Muscle of back (tissue), 3 donors: ENCODE measurements at regions not wholly inside any gene's neighbourhood (a gene's known extent, or its start where the extent isn't known, plus 50 kb on each side); places are given as distances from the start of the nearest gene placed in this dataset.
A peak's percentile ranks its signal among the peaks of the same experiment; 100 is the strongest.

Source experiments
- DNase-seq, 3 donors: peaks; one replicate each; pipeline versions ENCODE4 v3.0.0 to v3.0.0-alpha.2; 2013

GRCh38 chrX:45322382-45322781 is 121.7 kb upstream of the DIPK2B start:
- DNase-seq, result peak; percentile 43 to 71 (median 55)

GRCh38 chrX:45320191-45320590 is 119.5 kb upstream of the DIPK2B start:
- DNase-seq, result no peak

GRCh38 chrX:45309801-45310200 is 109.1 kb upstream of the DIPK2B start:
- no peak for DNase-seq

- DNase-seq, result no peak
Observed at GRCh38 chrX:45309096-45309495, 108.4 kb upstream of the DIPK2B start.

GRCh38 chrX:45306794-45307193 is 106.1 kb upstream of the DIPK2B start:
- DNase-seq, result no peak

GRCh38 chrX:45300638-45301037 is 100.0 kb upstream of the DIPK2B start:
- no peak for DNase-seq

- DNase-seq, result peak in 1 of 3 donors; percentile 14
Observed at GRCh38 chrX:45295259-45295986, 94.7 kb upstream of the DIPK2B start.

GRCh38 chrX:45274576-45274975 is 73.9 kb upstream of the DIPK2B start:
- no peak for DNase-seq

- DNase-seq, result no peak
Observed at GRCh38 chrX:45267007-45267406, 66.3 kb upstream of the DIPK2B start.

GRCh38 chrX:45266456-45266855 is 65.8 kb upstream of the DIPK2B start:
- DNase-seq, result no peak

GRCh38 chrX:45264865-45265264 is 64.2 kb upstream of the DIPK2B start:
- DNase-seq, result no peak

GRCh38 chrX:45261471-45261870 is 60.8 kb upstream of the DIPK2B start:
- no peak for DNase-seq

- DNase-seq, result no peak
Observed at GRCh38 chrX:45261005-45261404, 60.3 kb upstream of the DIPK2B start.

GRCh38 chrX:45258731-45259402 is 58.2 kb upstream of the DIPK2B start:
- DNase-seq, result no peak
